ENCODE measurements at regions not wholly inside any gene's neighbourhood (a gene's known extent, or its start where the extent isn't known, plus 50 kb on each side); places are given as distances from the start of the nearest gene placed in this dataset.
A peak's percentile ranks its signal among the peaks of the same experiment; 100 is the strongest.

GRCh38 chr13:73717632-73718031 is 416.6 kb downstream of the KLF12 start:
- intact Hi-C loops (cut with micrococcal nuclease), result no loop called here
- no CpG with 5 or more reads among the region's 2 CpGs for WGBS, 2 experiments (ENCODE audit: extremely low coverage in 2 of 2, insufficient read length in 1 of 2)
- Histone ChIP-seq H3K4me1 (ENCODE audit: control insufficient read depth, insufficient read depth, low read length) (no peaks in the 10 kb centered on the region; the same call in 1 of the 2 replicates), H2BK5ac (ENCODE audit: low read depth, low read length, poor library complexity, severe bottlenecking) (no peak overlapping the region), H3K9me1 (ENCODE audit: insufficient read depth, low read length) (peaks cover 6% of the 10 kb centered on the region; the same call in 1 of the 2 replicates), H3K18ac (ENCODE audit: low read depth, low read length) (no peak overlapping the region), H3K27me3 (ENCODE audit: control insufficient read depth, insufficient read depth, low read length) (no peaks in the 10 kb centered on the region), H2BK15ac (ENCODE audit: low read depth, low read length) (no peak overlapping the region), H3K14ac (replicated peaks; ENCODE audit: low read depth, low read length) (no peak overlapping the region), H2BK120ac (ENCODE audit: low read depth, low read length) (no peak overlapping the region), H3K23ac (ENCODE audit: low read depth, low read length) (no peak overlapping the region), H3K4me3 (ENCODE audit: insufficient read depth, low read depth, low read length) (no peak overlapping the region), H3K79me1 (ENCODE audit: low read depth in 1 of 2, low read length in 2 of 2) (peaks cover 6 to 15% of the 10 kb centered on the region in 2 experiments; a peak in 2 of 4 replicates), H4K20me1 (ENCODE audit: insufficient read depth, low read length) (no peaks in the 10 kb centered on the region; the same call in 1 of the 2 replicates), H4K5ac (ENCODE audit: low read depth, low read length) (no peak overlapping the region), H2AK5ac (ENCODE audit: low read depth, low read length) (no peak overlapping the region), H3K27ac (ENCODE audit: insufficient read depth, low read length) (no peak overlapping the region), H3K9ac (ENCODE audit: low read depth, low read length) (no peak overlapping the region), H3K36me3 (ENCODE audit: control insufficient read depth, insufficient read depth, low read length) (peaks cover 12% of the 10 kb centered on the region), H2AK9ac (replicated peaks; ENCODE audit: low read depth, low read length, poor library complexity) (no peak overlapping the region), H3K4me2 (ENCODE audit: low read depth, low read length) (no peak overlapping the region), H2BK20ac (ENCODE audit: low read depth, low read length) (no peak overlapping the region), H3K9me3 (ENCODE audit: control insufficient read depth, insufficient read depth, low read length) (no peaks in the 10 kb centered on the region), H4K91ac (ENCODE audit: insufficient read depth, low read depth, low read length) (no peak overlapping the region), H3K4ac (ENCODE audit: low read depth, low read length) (no peak overlapping the region), H3K56ac (ENCODE audit: extremely low read depth, insufficient read depth, low read length) (no peak overlapping the region), H2AFZ (replicated peaks; ENCODE audit: low read length, poor library complexity) (no peak overlapping the region), H4K8ac (ENCODE audit: low read depth in 2 of 2, low read length in 2 of 2) (no peak overlapping the region)
- in situ Hi-C loops (cut with MboI; ENCODE audit: low sequenced_read_pairs), result loop anchor here (25.0 kb wide), 1 partner anchor 905 kb away; no protein-coding TSS in a partner anchor
- ATAC-seq (ENCODE audit: low read depth) (peak; percentile 32), DNase-seq (peak; percentile 69)
- TF ChIP-seq CEBPB (IDR thresholded peaks at IDR 0.05; ENCODE audit: low read depth, low read length) (no peak), CTCF (conservative IDR thresholded peaks at IDR 0.05; ENCODE audit: low read depth, low read length) (no peak), FOS (IDR thresholded peaks at IDR 0.05; ENCODE audit: low read depth, low read length) (no peak), MAZ (IDR thresholded peaks at IDR 0.05; ENCODE audit: borderline replicate concordance, low read depth, low read length) (no peak), ELK1 (IDR thresholded peaks at IDR 0.05; ENCODE audit: borderline replicate concordance, low read depth, low read length) (no peak), POLR2A (IDR thresholded peaks at IDR 0.05; ENCODE audit: low read depth, low read length) (no peak), USF2 (IDR thresholded peaks at IDR 0.05; ENCODE audit: low read depth, low read length) (no peak), MXI1 (IDR thresholded peaks at IDR 0.05; ENCODE audit: borderline replicate concordance, low read depth, low read length) (no peak), SMC3 (IDR thresholded peaks at IDR 0.05; ENCODE audit: low read depth, low read length) (no peak), RAD21 (IDR thresholded peaks at IDR 0.05; ENCODE audit: low read length) (no peak), RFX5 (IDR thresholded peaks at IDR 0.05; ENCODE audit: low read depth, low read length) (no peak), NFE2L2 (IDR thresholded peaks at IDR 0.05; ENCODE audit: low read depth, low read length) (no peak), RCOR1 (IDR thresholded peaks at IDR 0.05; ENCODE audit: insufficient replicate concordance, low read length) (no peak), CHD1 (IDR thresholded peaks at IDR 0.05; ENCODE audit: low read depth, low read length) (no peak)
- ChIA-PET POLR2A (ENCODE audit: unreplicated experiment) (no interaction called here), CTCF (no interaction called here)
- dilution Hi-C loops (cut with HindIII; ENCODE audit: low sequenced_read_pairs, unreplicated experiment), result no loop called here
- BruUV-seq (replicated peaks), result no TSS peak
